Germinal center (tissue), 1 donor: ENCODE measurements at regions not wholly inside any gene's neighbourhood (a gene's known extent, or its start where the extent isn't known, plus 50 kb on each side); places are given as distances from the start of the nearest gene placed in this dataset.
A peak's percentile ranks its signal among the peaks of the same experiment; 100 is the strongest.

Experiments
- DNase-seq: peaks from one replicate; pipeline ENCODE4 v3.0.0; 2012; ENCODE audit warnings: mixed read lengths, low spot score

DNA sequence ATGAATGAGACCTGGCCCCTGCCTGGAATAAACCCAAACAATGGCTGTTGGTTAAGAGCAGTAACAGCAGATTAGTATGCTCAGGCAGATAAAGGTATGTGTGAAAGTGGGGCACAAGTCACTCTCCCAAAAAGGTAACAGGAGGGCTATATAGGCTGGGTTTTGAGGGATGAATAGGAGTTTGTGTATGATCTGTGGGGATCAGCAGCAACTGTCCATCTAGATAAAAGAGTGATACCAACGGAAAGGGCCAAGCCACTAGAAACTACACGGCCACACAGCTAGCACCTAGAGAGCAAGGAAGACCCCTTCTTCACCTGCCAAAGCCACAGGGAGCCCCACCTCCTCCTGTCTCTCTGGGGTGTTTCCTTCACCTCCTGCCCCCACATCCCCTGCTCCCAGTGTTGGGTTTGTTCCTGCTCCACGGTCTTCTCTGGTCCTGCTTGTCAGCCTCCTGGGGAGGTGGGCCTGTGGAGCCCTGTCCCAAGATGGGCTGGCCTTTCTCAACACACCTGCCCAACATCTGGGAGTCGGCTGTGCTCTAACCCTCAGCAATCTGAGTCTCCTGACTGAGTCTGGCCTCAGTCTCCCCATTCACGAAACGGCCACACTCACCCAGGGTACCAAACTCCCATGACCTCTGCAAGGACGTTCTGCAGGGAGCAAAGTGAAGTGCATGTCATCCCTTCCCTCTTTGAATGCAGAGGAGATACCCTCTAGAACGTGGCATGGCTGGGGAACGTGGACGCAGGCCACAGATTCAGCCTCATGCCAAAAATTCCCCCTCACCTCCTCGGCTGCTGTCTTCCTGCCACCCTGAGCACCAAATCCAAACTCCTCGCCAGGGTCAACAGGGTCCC lies 108.2 kb downstream of the NCOR2 start:
- no peak for DNase-seq

DNA sequence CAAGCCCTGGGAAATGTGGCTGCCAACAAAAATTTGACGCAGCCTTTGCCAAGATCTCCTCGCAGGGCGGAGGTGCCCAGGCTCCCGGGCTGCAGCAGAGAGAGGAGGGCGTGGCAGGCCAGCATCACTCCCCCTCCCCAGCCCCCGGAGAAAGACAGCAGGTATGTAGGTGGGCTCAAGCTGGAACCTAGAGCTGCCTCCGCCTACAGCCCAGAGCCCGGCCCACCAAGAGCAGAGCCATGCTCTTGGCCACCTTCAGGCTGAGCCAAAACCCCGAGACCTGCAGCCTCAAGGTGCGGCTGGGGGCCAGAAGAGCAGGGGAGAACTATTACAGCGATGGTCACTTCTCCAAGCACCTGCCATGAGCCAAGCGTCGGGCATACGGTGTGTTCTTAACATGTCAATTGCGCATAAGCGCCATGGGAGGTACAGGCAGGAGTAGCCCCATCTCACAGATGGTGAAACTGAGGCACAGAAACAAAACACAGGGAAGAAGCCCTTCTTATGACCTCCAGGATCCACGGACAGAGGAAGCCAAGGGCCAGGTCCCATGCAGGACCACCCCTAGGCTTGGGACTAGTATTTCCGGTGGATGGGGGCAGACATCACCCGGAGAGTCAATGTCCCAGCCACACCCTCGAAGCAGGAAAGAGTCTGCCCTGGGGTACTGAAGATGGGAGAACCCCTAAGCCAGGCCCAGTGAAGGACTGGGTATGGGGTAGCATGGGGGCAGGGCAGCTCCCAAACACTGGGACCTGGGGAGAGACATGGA lies 109.0 kb downstream of the NCOR2 start:
- no peak for DNase-seq

DNA sequence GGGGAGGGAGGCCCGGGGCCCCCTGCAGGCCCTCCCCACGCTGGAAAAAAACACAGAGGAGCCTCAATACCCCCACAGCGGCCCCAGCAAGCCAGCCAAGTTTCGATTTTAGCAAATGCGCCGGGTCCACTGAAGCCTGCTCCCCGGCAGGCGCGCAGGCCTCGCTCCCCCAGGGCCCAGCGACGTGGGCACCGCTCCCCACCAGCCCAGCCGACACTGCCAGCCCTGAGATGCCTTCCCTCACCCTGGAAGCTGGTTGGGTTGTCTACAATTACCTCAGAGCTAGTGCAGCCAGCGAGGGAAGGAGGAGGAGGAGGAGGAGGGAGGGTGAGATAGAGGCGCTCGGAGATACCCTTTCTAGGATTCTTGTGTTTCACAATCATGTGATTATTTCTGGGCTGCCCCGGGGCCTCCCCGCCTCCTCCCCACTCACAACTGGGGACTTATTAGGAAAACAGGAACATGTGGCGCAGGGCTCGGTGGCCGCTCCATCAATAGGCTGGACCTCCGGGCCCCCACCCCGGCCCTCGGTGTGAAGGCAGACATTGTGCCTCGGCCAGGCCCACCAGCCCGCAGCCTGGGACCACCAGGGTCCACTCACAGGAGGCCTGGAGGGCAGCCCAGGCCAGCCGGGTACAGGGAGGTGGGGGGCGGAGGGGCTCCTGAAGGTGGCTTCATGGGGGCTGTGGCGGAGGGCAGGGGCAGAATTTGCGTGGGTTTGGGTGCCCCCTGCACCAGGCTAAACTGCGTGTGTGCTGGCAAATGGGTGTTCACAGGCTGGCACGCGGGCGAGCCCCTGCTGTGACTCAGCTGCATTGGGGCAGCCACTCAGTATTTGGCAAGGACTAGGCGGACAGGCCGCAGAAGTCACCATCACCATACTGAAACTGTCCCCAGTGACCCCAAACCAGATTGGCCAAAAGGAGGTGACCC lies 109.9 kb downstream of the NCOR2 start:
- peak; percentile 66 for DNase-seq

DNA sequence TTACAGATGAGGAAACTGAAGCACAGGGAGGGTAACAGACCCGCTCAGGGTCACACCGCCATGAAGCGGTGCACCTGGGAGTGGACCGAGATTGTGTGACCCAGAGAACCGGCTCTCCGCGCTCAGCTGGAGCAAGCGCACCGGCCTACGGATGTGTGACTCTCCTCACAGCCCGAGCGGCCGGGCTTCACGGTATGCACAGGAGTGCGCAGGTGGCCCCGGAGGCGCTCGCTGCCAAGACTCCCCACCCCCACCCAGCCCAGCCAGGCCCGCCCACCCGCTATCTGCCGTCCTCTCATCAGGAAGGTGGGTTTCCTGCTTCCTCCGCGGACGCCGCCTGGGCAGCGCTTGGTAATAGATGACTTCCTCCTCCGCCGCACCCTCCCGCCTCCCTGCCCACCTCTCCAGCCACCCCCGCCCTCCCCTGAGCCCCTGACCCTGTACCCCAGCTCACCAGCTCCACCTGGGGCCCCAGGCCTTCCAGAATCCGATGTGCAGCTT lies 110.7 kb downstream of the NCOR2 start:
- peak; percentile 74 for DNase-seq

DNA sequence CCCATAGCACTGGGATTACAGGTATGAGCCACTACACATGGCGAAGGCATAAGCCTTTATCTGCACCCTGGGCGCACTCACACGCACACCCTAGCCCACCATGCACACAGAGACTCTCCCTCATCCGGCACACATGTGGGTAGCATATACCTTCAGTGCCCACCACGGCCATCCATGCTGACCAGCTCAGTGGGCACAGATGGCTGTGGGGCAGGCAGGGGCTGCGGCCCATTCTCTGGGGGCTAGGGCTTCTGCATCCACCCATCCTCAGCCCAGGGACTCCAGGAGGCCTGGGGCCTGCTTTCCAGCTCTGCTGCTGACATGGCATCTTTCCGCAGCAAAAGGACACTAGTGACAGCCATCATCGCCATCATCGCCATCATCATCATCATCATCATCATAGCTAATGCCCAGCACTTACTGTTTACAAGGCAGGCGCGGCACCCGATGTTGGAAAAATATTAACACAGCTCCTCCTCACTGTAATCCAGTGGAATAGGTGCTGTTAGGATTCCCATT lies 111.2 kb downstream of the NCOR2 start:
- DNase-seq, result no peak

DNA sequence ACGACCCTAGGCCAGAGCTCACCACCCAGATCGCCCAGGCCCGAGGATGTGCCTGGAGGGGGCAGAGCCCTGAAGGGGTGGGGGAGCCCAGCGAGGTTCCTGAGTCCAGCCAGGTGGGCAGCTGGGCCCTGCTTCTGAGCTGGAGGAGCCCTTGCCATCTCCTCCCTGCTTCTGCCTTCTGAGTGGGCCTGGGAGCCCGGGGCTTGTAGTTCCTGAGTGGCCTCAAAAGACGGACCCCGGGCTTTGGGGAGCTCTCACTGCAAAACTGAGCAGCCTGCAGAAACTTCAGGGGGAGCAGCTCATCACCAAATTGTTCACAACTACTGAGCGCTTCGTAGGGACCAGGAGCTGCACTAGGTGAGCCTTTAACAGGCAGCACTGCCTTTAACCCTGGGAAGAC lies 112.1 kb downstream of the NCOR2 start:
- DNase-seq, result no peak

DNA sequence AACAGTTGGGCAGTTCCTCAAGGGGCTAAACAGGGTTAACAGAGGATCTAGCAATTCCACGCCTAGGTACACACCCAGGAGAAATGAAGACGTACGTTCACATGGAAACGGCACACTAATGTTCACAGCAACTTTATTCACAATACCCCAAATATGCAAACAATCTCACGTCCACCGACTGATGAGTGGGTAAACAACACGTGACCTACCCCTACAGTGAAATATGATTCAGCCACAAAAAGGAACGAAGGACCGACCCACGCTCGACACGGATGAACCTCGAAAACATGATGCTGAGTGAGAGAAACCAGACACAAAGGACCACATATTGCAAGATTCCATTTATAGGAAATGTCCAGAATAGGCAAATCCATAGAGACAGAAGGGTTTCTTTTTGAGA lies 112.7 kb downstream of the NCOR2 start:
- DNase-seq, result peak; percentile 35

DNA sequence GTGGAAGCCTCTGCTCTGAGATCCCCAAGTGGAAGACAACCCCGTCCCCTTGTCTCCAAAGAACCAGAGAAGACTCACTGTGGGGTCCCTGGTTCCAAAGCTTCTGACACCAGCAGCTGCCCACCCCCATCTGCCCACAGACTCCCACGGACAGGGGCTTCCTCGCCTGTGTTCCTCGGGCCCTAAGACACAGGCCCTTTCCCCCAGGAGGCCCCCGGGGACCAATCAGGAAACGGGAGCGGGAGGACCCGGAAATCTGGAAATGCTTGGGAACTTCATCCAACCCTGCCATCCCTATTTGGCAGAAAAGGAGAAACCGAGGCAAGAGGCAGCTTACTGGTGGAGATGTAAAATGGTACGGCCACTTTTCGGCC lies 113.1 kb downstream of the NCOR2 start:
- DNase-seq, result no peak

DNA sequence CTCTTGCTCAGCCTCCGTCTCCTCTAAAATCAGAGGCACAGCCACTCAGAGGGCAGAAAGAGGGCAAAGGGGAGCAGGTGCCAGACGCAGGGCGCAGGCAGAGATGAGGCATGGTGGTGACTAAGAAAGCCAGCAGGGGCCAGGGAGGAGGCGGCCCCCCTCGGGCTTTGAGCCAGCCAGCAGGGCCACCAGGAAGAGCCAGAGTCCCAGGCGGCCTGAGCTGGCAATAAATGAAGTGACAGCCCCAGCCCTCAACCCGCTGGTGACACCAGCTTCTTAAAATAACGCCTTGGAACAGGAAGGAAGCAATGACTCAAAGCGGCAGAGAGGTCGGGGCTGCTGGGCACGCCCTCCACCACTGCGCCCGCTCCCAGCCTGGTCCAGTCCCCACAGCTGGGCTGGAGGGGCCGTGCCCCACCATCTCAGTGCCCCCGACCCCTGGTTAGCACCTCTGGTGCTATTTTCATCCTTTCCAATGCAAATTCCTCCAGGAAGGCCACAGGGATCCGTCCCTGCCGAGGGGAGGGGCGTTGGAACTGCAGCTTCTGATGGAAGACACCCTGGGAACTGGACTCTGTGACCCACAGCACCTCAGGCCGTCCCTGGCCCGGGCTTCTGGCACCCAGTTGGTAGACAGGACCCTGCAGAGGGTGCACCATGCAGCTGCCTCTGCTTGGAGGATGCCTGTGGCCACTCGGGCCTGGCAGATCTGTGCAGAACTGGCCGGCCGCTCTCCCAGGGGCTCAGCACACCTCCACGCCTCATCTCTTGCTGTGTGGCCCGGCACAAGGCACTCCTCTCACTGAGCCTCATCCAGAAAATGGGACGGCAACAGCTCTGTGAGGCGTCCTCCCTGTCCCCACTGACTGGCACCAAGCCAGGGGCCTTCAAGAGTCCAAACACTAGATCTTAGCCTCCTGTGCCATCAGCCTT lies 113.7 kb downstream of the NCOR2 start:
- peak; percentile 86 for DNase-seq

DNA sequence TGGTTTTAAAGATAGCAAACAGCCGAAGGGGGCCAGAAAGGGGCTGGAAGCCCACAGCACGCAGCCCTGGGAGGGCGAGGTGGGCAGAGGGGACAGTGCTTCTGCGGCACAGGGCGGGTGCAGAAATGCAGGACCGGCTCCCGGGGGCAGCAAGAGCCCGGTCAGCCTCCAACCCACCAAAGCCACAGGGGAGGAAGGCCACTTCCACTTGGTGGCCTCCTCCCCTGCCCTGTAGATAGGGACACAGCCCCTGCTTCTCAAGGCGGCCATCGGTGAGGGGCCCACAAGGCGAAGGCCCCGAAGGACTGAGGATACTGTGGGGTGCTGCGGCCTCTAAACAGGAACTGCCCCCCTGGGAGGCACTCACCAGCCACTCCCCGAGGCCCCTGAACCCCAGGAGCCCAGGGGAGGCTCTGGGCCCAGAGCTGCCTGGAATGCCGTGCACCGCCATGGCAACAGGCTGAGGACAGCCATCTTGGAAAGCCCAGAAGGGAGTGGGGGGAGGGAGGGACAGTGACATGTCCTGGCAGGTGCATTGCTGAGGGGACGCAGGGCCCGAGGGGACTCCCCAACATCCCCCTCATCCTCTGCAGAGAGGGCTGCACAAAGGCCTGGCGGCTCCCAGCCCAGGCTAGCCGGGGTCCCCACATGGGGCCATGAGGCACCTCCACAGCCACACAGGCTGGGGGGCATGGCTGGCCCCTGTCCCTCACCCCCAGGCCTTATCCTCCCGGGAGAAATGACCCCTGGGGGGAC lies 114.7 kb downstream of the NCOR2 start:
- no peak for DNase-seq

DNA sequence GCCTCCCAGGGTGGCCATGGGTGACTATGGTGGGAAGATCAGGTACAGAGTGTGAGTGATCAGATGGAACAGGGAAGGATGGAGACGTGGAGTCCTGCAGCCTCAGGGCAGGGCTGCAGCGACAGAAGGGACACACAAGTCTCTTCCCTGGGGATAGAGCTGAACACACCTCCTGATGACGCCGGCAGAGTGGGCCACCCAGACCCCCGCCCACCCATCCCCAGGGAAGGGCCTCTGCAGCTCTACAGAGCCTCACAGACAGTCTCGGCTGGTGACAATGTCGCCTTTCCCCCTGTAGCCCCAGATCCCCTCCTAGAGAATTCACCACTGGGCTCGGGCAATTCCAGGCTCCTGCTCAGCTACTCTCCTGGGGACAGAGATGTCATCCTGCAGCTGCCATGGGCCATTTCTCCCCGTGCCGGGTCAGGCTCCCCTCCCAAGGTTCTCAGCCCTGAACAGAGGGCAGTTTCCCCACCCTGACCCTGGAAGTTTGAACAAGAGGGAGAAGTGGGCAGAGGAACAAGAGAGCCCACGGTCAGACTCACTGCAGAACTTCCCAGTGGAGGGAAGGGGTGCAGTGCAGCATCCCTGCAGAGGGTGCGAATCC lies 115.7 kb downstream of the NCOR2 start:
- DNase-seq, result no peak

DNA sequence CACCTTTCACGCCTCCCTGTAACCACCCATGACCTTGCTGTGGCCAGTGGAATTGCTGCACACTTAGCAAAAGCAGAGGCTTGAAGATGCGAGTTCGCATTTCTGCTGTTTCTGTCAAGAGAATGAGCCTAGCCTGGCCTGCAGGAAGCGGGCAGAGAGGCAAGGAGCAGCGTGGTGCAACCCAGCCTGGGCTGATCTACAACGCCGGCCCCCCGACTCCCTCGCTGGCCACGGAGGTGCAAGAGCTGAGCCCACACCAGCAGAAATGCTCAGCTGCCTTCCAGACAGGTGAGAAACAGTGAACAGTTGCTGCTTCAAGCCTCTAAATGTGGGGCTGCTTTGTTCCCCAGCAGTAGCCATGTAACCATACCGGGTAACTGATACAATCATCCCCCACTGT lies 116.4 kb downstream of the NCOR2 start:
- DNase-seq, result no peak

DNA sequence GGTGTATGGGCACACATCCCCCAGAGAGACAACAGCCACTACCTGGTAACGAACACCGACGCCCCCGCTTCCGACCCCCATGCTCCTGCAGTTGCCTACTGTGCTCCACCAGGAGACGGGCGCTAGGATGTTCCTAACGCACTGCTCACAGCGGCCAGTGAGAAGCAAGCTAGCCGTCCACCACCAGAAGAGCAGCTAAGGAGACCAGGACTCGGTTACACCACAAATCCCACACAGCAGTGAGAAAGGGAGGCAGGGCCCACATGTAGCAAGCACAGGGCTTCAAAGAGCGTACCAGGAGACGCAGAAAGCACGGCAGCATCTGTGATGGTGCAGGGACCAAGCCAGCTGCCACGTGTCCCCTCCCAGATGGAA lies 117.0 kb downstream of the NCOR2 start:
- no peak for DNase-seq

DNA sequence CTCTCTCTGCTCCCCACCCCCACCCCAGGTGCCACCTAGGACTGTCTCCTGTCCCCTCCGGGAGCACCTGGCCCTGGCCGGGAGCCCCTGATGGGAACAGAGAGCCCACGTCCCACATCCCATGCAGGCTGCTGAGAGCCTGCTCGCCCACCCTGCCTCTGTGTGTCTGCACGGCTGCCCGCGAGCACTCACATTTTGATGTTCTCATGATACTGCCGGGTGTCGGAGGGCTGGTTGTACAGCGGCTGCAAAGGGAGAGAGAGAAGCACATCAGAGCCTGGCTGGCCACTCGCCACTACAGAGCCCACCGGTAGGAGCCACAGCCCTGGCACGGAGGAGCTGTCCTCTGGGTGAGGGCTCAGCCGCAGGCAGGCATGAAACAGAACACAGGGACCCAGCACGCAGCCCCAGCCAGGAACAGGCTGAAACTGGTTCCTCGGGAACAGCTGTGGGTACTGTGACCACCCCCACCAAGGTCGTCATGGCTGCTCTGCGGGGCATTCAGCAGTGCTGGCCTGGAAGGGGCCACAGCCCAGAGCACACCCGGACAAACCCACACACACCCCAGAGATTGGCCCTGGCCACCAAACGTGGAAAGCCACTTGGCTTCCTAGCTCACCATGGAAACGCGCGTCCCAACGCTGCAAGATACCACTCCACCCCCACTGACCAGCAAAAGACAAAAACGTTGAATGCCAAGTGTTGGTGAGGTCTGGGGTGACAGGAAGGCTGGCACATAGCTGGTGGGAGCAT lies 117.6 kb downstream of the NCOR2 start:
- DNase-seq, result no peak

DNA sequence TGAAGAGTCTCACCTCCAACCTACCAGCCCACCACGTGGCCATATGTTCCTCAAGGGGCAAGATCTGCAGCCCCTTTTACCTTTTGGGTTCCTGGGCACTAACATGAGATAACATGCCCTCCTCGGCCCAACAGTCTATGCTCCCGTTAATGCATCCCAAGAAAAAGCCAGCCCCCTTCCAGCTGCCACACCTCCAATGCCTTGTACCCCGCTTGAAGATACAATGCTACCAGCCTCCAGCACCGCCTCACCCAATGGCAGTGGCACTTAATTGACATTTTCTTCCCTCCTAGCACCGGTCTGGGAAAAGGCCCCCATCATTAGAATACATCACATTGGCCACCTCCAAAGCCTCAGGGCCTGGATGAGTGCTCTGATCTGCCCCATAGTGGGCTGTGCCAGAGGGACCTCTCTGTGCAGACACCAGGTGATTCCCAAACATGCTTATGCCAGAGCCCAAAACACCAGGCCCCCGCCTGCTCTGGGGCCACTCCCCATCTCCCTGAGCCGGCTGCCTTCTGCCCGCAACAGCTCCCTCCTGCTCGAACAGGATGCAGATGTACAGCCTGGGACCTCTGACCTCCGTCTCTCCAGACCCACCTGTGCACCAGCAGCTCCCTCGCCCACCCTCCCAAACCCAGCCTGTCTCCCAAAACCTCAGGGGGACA lies 118.3 kb downstream of the NCOR2 start:
- DNase-seq, result no peak

DNA sequence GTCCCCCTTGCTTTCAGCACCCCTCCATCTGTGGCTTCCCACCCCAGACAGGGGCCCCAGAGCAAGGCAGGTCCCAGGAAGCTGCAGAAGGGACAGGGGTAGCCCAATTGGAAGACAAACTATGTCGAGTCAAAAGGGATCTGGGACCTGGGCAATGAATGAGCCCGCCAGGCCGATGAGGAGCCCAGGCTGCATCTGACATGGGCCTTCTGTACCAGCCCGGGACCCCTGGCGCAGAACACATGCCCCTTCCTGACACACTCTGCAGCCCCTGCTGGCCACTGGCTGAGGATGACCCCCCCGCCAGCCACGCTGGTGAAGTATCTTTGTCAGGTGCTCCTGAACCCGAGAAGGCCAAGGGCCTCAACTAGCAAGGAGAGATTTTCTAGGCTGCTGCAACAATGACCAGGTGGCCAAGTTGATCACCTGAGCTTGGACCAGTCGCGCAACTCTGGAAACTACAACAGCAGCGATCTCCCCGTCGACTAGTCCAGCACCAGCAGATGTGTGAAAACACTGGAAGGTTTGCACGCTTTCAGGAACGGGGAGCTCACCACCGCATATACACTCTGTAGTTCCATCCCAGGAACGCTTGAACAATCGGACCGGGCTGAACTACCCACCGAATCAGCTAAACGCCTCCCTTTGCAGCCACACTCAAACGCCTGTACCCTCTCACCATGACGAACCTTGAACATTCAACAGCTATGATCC lies 119.0 kb downstream of the NCOR2 start:
- DNase-seq, result no peak

DNA sequence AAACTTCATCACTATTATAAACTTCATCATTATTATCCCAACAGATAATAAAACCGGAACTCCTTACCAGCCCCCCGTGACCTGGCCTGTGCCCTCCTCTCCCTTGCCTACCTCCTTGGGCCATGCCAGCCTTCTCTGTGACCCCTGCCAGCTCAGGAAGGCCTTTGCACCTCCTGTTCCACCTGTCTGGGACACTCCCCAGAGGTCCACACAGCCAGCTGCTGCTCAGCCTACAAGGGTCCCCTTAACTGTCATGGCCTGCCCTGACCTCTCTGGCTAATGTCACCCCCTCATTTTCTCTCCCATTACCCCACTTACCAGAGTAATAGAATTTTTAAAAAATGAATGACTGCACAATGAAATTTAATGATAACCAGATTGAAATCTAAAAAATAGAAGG lies 121.0 kb downstream of the NCOR2 start:
- DNase-seq, result no peak

DNA sequence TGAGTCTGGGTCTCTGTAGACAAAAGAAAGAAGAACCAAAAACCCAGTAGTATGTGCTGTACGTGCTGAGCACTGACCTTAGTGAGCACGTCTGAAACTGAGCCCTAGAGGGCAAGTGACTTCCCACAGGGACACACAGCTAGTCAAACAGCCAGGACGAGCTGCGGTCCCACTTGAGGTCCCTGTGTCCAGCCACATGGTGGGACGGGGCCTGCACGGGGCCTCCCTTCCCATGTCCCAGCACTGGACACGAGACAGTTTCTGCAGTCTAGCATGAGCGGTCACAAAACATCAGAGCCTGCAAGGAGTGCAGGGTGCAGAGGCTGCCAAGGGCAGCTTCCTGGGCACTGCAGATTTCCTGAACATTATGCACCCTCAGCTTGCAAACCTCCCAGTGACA lies 121.6 kb downstream of the NCOR2 start:
- no peak for DNase-seq
